MCF 10A (cell line): ENCODE measurements at regions not wholly inside any gene's neighbourhood (a gene's known extent, or its start where the extent isn't known, plus 50 kb on each side); places are given as distances from the start of the nearest gene placed in this dataset.

ENCODE experiments used
- BruUV-seq: library from RNA; stranded (reverse); fragments of 400-500 nt; replicated peaks from 2 replicates; lab custom pipeline; 2021; lab: Mats Ljungman, UMichigan
- CTCF ChIA-PET: fragments of 300-600 bp; sonication (Branson Sonifier 250); formaldehyde crosslinking; extraction: SDS; loops from one replicate; lab custom pipeline; 2021; ENCODE audit warnings: antibody characterized with exemption, inconsistent platforms; lab: Yijun Ruan, JAX
- POLR2A ChIA-PET: fragments of 300-600, 350-650 bp; sonication (Branson Sonifier 250); formaldehyde crosslinking; extraction: SDS; loops from one replicate; lab custom pipeline; 2020; ENCODE audit warnings: antibody characterized with exemption, inconsistent platforms; lab: Yijun Ruan, JAX
- DNase-seq: peaks from one replicate; pipeline ENCODE4 v3.0.0-alpha.2; 2018; ENCODE audit not compliant: unreplicated experiment
- H3K27ac Mint-ChIP-seq: one replicate; pipeline ENCODE4 v1.8.0; 2022; ENCODE audit warnings: mild to moderate bottlenecking, low read depth, mixed read lengths; ENCODE audit not compliant: unreplicated experiment
- H3K27me3 Mint-ChIP-seq: one replicate; pipeline ENCODE4 v1.8.0; 2022; ENCODE audit warnings: mixed read lengths; ENCODE audit not compliant: insufficient read depth, unreplicated experiment
- H3K36me3 Mint-ChIP-seq: one replicate; pipeline ENCODE4 v1.8.0; 2022; ENCODE audit warnings: mild to moderate bottlenecking, moderate library complexity, mixed read lengths; ENCODE audit not compliant: insufficient read depth, unreplicated experiment
- H3K4me1 Mint-ChIP-seq: one replicate; pipeline ENCODE4 v1.8.0; 2022; ENCODE audit warnings: mixed read lengths; ENCODE audit not compliant: insufficient read depth, unreplicated experiment
- H3K4me3 Mint-ChIP-seq: one replicate; pipeline ENCODE4 v1.8.0; 2022; ENCODE audit warnings: mild to moderate bottlenecking, moderate library complexity, mixed read lengths; ENCODE audit not compliant: unreplicated experiment
- H3K9me3 Mint-ChIP-seq: one replicate; pipeline ENCODE4 v1.8.0; 2022; ENCODE audit warnings: mixed read lengths; ENCODE audit not compliant: unreplicated experiment
- intact Hi-C: fragments of 100-400 bp; cut with micrococcal nuclease; formaldehyde crosslinking; loops from 2 replicates; pipeline ENCODE4 v1.14.1; 2022
- TF ChIP-seq, protein P1 (sequence below): fragments of 200-600 bp; IDR thresholded peaks from one replicate; pipeline ENCODE4 v1.8.0; 2022; ENCODE audit warnings: antibody characterized with exemption, mild to moderate bottlenecking; ENCODE audit not compliant: unreplicated experiment

DNA sequence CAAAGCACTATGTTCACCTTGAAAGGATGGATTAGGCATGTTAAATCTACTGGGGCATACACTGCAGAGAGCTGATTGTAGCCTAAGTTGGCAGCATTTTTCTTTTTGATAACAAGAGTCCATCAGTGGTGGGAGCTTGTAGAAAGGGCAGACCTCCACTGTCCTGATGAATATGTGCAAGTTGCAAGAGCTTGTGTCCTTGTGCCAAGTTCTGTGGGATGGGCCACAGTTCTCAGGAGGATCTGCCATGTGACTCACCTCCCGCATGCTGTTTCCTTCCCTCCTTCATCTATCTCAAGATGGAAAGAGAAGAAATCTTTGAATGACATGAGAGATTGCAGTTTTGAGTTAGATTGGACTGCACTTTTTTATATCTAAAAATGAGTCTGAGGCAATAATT, 58.3 kb upstream of the GGTLC1 start:
- H3K4me1 Mint-ChIP-seq, result no peaks in the 10 kb centered on the region
- ChIA-PET POLR2A (no interaction called here), CTCF (interaction anchor here (0.6 to 0.9 kb wide), 3 partner anchors 48 to 872 kb away, joined by 3 read pairs; no protein-coding TSS in a partner anchor)
- H3K27ac Mint-ChIP-seq, result no peak overlapping the region
- peaks cover 31% of the 10 kb centered on the region for H3K9me3 Mint-ChIP-seq
- no peak for DNase-seq
- TF ChIP-seq, protein P1, sequence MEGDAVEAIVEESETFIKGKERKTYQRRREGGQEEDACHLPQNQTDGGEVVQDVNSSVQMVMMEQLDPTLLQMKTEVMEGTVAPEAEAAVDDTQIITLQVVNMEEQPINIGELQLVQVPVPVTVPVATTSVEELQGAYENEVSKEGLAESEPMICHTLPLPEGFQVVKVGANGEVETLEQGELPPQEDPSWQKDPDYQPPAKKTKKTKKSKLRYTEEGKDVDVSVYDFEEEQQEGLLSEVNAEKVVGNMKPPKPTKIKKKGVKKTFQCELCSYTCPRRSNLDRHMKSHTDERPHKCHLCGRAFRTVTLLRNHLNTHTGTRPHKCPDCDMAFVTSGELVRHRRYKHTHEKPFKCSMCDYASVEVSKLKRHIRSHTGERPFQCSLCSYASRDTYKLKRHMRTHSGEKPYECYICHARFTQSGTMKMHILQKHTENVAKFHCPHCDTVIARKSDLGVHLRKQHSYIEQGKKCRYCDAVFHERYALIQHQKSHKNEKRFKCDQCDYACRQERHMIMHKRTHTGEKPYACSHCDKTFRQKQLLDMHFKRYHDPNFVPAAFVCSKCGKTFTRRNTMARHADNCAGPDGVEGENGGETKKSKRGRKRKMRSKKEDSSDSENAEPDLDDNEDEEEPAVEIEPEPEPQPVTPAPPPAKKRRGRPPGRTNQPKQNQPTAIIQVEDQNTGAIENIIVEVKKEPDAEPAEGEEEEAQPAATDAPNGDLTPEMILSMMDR, result no peak
- no TSS peak for BruUV-seq
- no peak overlapping the region for H3K4me3 Mint-ChIP-seq
- no peaks in the 10 kb centered on the region for H3K27me3 Mint-ChIP-seq
- intact Hi-C loops, result no loop called here
- no peaks in the 10 kb centered on the region for H3K36me3 Mint-ChIP-seq

DNA sequence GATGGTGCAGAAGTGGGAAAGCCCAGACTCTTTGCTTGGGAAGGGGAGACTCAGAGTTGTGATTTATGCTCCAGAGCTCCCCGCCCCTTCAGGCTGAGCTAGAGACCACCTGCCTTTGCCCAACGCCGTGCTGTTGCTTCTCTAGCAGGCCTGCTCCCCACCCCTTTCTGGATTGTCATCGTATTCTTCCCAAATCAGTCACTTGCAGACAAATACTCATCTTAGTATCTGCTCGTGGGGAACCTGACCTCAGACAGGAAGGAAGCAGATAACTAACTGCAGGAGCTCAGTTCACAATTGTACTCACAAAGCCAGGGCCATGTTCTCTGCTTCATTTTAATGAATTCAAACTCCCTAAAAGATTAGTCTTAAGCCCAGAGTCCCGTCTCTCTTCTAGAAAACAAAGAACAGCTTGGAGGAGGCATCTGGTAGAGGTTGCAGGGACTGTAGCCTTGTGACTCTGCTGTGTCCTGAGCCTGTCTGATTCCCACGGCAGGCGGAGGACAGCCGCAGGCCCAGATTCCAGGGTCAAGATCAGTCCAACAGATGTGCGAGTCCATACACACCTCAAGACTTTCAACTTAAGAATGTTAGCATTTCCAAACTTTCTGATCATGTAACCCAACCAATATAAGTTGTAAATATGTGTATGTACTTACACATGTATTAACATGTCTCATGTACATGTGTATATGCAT, 57.2 kb upstream of the GGTLC1 start:
- ChIA-PET POLR2A (interaction anchor here (0.6 kb wide), 1 partner anchor 43 kb away, joined by 3 read pairs; no protein-coding TSS in a partner anchor), CTCF (interaction anchor here (0.6 kb wide), 2 partner anchors 245 to 566 kb away, joined by 3 read pairs; no protein-coding TSS in a partner anchor)
- TF ChIP-seq, protein P1, result no peak
- H3K4me3 Mint-ChIP-seq, result no peak overlapping the region
- BruUV-seq, result no TSS peak
- H3K27me3 Mint-ChIP-seq, result no peaks in the 10 kb centered on the region
- no peak overlapping the region for H3K27ac Mint-ChIP-seq
- intact Hi-C loops, result no loop called here
- no peaks in the 10 kb centered on the region for H3K36me3 Mint-ChIP-seq
- H3K9me3 Mint-ChIP-seq, result peaks cover 28% of the 10 kb centered on the region
- no peak for DNase-seq
- no peaks in the 10 kb centered on the region for H3K4me1 Mint-ChIP-seq

DNA sequence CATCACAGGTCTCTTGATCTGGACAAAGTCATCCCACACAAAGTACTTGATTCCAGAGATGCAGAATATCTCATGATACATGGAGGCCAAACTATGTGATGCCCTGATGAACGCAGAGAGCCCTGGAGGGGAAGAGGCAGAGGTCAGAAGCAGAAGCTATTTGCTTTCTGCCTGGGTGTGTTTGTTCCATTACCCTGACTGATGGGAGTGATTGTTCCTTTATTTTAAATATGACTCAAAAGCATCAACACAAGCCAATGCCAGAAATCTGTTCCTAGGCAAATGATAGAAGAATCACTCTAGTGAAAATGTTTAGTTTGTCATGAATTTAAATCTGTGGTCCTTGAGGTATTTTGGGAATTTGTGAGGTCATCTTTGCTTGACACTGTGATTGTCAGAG, 54.7 kb upstream of the GGTLC1 start:
- Mint-ChIP-seq H3K4me3 (no peak overlapping the region), H3K9me3 (peaks cover 32% of the 10 kb centered on the region), H3K4me1 (no peaks in the 10 kb centered on the region), H3K27me3 (no peaks in the 10 kb centered on the region), H3K27ac (no peak overlapping the region), H3K36me3 (no peaks in the 10 kb centered on the region)
- no TSS peak for BruUV-seq
- TF ChIP-seq, protein P1, result no peak
- POLR2A ChIA-PET, result no interaction called here
- CTCF ChIA-PET, result interaction anchor here (1.0 kb wide), 1 partner anchor 43 kb away, joined by 3 read pairs; no protein-coding TSS in a partner anchor
- intact Hi-C loops, result no loop called here
- DNase-seq, result no peak

DNA sequence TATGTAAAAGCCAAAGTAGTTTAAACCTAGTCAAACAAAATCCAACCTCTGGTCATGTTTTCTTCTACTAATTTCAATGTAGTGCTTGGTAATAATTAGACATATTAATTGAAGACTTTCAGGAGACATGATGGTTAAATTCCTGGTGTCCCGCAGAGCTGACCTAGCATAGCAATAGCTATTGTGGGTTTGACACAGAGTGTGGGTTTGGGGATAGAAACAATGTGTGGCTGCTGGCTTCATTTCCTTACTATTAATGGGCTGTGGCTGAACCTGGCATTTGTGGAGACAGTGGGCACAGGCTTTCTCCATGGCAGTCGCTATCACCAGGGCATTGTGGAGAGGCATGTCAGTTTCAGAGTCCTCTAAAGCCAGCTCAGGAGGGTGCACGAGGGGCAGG, 54.1 kb upstream of the GGTLC1 start:
- intact Hi-C loops, result no loop called here
- H3K9me3 Mint-ChIP-seq, result peaks cover 30% of the 10 kb centered on the region
- no peaks in the 10 kb centered on the region for H3K27me3 Mint-ChIP-seq
- TF ChIP-seq, protein P1, result no peak
- ChIA-PET CTCF (interaction anchor here (0.7 kb wide), 1 partner anchor 9 kb away, joined by 3 read pairs; no protein-coding TSS in a partner anchor), POLR2A (interaction anchor here (0.6 kb wide), 3 partner anchors 52 to 826 kb away, joined by 3 to 4 read pairs (median 3); no protein-coding TSS in a partner anchor)
- H3K36me3 Mint-ChIP-seq, result no peaks in the 10 kb centered on the region
- no peak for DNase-seq
- no peak overlapping the region for H3K4me3 Mint-ChIP-seq
- H3K27ac Mint-ChIP-seq, result no peak overlapping the region
- no peaks in the 10 kb centered on the region for H3K4me1 Mint-ChIP-seq
- BruUV-seq, result no TSS peak
